Osteoblast (primary cell): ENCODE measurements at regions not wholly inside any gene's neighbourhood (a gene's known extent, or its start where the extent isn't known, plus 50 kb on each side); places are given as distances from the start of the nearest gene placed in this dataset.

ENCODE experiments used
- DNase-seq: peaks from one replicate; pipeline ENCODE4 v3.0.0; 2011; ENCODE audit warnings: low spot score, mixed read lengths; ENCODE audit not compliant: insufficient read length; ENCODE audit errors: missing footprints
- H2AFZ ChIP-seq: 2 replicates; pipeline ENCODE4 v1.6.0; 2011; ENCODE audit warnings: mild to moderate bottlenecking, low read length
- H3K27ac ChIP-seq: 2 replicates; pipeline ENCODE4 v1.5.1; 2011; ENCODE audit warnings: mild to moderate bottlenecking, low read depth, low read length, moderate library complexity
- H3K27me3 ChIP-seq: 2 replicates; pipeline ENCODE4 v1.6.0; 2012; ENCODE audit warnings: mild to moderate bottlenecking, control low read depth, inconsistent platforms, low read length, moderate library complexity; ENCODE audit not compliant: insufficient read depth
- H3K36me3 ChIP-seq: 2 replicates; pipeline ENCODE4 v1.5.1; 2011; ENCODE audit warnings: mild to moderate bottlenecking, low read length, control low read depth, moderate library complexity; ENCODE audit not compliant: insufficient read depth
- H3K4me1 ChIP-seq: 2 replicates; pipeline ENCODE4 v1.5.1; 2011; ENCODE audit warnings: mild to moderate bottlenecking, low read length, control low read depth, moderate library complexity; ENCODE audit not compliant: insufficient read depth
- H3K4me2 ChIP-seq: 2 replicates; pipeline ENCODE4 v1.6.0; 2011; ENCODE audit warnings: mild to moderate bottlenecking, low read length; ENCODE audit not compliant: insufficient read depth
- H3K4me3 ChIP-seq: fragments of 200-600 bp; sonication (generic); 3 replicates; pipeline ENCODE4 v1.5.1; 2012; ENCODE audit warnings: mild to moderate bottlenecking, low read length, inconsistent platforms; ENCODE audit not compliant: insufficient read depth
- H3K79me2 ChIP-seq: 2 replicates; pipeline ENCODE4 v1.6.0; 2012; ENCODE audit warnings: mild to moderate bottlenecking, low read length, control low read depth, inconsistent platforms; ENCODE audit not compliant: insufficient read depth
- H3K9me3 ChIP-seq: 2 replicates; pipeline ENCODE4 v1.5.1; 2011; ENCODE audit warnings: low read depth, low read length, control low read depth
- H4K20me1 ChIP-seq: 2 replicates; pipeline ENCODE4 v1.6.0; 2012; ENCODE audit warnings: mild to moderate bottlenecking, low read length, control low read depth; ENCODE audit not compliant: insufficient read depth
- TF ChIP-seq, protein P1 (sequence below): IDR thresholded peaks from 2 replicates; pipeline ENCODE4 v1.5.1; 2011; ENCODE audit warnings: mild to moderate bottlenecking, low read depth, low read length, moderate library complexity; ENCODE audit errors: extremely low read depth

DNA sequence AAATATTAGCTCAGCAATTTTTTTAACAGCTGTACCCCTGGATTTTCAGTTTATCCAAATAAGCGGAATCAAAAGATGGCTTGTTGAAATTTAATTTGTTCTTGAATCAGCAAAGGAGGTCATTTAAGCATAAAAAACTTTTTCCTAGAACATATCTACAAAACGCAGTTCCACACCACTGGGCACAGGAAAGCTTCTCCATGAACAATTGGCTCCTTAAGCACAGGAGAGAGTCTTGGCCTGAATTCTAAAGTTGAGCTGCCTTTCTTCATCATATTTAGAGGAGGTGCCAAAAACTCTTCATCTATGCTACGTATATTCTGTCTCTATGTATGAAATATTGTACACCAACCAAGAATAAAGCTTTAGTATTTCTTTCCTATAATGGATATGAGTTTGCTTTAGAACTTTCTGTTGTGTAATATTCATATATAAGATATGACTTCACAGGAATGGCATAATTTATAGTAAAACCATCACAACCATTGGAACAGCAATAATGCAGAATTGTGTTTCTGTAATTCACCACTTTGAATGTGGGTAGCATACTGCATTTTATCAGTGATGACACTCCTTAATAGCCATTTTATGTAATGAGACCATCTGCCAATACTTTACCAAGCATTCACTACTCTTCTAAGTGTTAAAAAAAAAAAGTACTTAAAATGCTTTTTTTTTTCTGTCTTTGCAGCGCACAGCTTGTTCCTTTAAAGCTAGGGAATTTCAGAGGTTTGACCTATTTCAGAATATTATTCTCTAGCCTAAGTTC lies 263.7 kb downstream of the SLITRK6 start:
- Histone ChIP-seq H3K36me3 (no peaks in the 10 kb centered on the region), H3K4me3 (no peak overlapping the region), H3K27ac (no peak overlapping the region), H3K79me2 (no peaks in the 10 kb centered on the region), H3K4me2 (no peak overlapping the region), H3K9me3 (peaks cover 2% of the 10 kb centered on the region), H4K20me1 (no peaks in the 10 kb centered on the region), H3K27me3 (no peaks in the 10 kb centered on the region), H2AFZ (no peak overlapping the region), H3K4me1 (no peaks in the 10 kb centered on the region)
- DNase-seq, result no peak
- TF ChIP-seq, protein P1, sequence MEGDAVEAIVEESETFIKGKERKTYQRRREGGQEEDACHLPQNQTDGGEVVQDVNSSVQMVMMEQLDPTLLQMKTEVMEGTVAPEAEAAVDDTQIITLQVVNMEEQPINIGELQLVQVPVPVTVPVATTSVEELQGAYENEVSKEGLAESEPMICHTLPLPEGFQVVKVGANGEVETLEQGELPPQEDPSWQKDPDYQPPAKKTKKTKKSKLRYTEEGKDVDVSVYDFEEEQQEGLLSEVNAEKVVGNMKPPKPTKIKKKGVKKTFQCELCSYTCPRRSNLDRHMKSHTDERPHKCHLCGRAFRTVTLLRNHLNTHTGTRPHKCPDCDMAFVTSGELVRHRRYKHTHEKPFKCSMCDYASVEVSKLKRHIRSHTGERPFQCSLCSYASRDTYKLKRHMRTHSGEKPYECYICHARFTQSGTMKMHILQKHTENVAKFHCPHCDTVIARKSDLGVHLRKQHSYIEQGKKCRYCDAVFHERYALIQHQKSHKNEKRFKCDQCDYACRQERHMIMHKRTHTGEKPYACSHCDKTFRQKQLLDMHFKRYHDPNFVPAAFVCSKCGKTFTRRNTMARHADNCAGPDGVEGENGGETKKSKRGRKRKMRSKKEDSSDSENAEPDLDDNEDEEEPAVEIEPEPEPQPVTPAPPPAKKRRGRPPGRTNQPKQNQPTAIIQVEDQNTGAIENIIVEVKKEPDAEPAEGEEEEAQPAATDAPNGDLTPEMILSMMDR, result no peak

DNA sequence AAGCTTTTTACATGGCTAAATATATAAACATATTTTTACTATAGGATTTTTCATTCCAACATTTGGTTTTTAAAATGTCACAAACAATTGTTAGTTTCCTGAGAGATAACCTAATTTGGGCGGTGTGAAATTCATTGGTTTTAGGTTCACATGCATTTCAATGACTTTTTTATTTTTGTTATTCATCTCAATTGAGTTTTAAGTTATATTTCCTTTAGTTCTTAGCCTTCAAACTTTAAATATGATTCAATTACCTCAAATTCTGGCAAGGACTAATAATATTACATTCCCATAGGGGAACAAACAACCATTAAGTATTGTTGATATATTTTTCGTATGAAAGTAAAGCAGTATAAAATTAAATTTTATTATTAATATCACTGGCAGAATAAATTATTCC lies 265.3 kb downstream of the SLITRK6 start:
- Histone ChIP-seq H3K4me2 (no peak overlapping the region), H3K27me3 (no peaks in the 10 kb centered on the region), H3K36me3 (no peaks in the 10 kb centered on the region), H3K27ac (no peak overlapping the region), H4K20me1 (no peaks in the 10 kb centered on the region), H3K4me3 (no peak overlapping the region), H3K4me1 (peaks cover 3% of the 10 kb centered on the region), H3K79me2 (no peaks in the 10 kb centered on the region), H3K9me3 (peaks cover 2% of the 10 kb centered on the region), H2AFZ (no peak overlapping the region)
- TF ChIP-seq, protein P1, result no peak
- no peak for DNase-seq

DNA sequence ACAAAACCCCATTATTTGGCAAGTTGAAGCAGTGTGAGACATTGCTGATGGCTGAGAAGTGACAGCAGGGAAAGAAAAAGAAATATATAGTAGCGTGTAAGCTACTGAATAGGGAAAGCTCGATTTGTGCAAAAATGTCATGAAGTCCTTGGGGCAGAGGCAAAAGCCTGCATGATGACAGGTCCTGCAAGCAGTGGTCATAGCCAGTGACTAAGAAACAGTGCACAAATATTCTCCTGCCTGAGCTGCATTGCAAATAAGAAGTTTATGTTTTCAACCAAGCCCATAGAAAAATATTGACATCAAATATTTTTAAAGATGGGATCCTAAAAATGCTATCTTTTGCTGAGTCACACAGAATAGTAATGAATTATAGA lies 270.0 kb downstream of the SLITRK6 start:
- Histone ChIP-seq H3K4me2 (no peak overlapping the region), H2AFZ (no peak overlapping the region), H3K4me3 (no peak overlapping the region), H3K79me2 (no peaks in the 10 kb centered on the region), H3K27ac (no peak overlapping the region), H3K36me3 (no peaks in the 10 kb centered on the region), H3K9me3 (no peaks in the 10 kb centered on the region), H4K20me1 (no peaks in the 10 kb centered on the region), H3K4me1 (peaks cover 3% of the 10 kb centered on the region), H3K27me3 (no peaks in the 10 kb centered on the region)
- TF ChIP-seq, protein P1, result no peak
- no peak for DNase-seq

DNA sequence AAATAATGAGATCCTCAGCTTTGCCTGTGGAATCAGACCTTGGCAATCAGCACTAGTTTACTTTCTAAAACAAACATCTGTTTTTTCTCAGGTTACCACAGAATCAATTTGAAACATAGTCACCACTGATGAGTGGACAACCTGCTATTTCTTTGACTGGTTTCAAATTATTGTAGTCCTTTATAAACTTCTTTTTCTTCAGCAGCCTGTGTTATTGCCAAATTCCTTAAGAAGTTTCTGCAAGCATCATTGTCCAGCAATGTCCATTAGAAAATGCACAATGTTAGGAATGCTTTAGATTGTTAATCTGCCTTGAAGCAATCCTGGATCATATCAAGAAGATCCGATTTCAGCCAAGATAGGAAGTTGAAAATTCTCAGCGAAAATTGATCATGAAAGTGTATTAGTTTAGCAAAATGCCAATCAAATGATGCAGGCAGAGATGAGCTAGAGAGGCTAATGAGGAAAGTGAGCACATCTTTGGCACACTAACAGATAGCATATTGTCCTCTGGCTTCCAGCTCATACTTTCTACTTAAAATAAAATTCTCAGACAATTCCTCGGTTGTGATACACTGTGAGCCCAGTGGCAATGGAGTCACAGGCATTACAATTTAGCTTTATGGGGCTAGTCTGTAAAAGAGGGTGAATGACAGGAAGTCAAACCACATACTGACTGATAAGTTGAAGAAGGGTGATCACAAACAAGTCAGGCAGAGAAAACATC lies 270.6 kb downstream of the SLITRK6 start:
- H3K79me2 ChIP-seq, result no peaks in the 10 kb centered on the region
- no peaks in the 10 kb centered on the region for H3K27me3 ChIP-seq
- H3K9me3 ChIP-seq, result no peaks in the 10 kb centered on the region
- H3K27ac ChIP-seq, result no peak overlapping the region
- H3K36me3 ChIP-seq, result no peaks in the 10 kb centered on the region
- TF ChIP-seq, protein P1, result no peak
- peaks cover 3% of the 10 kb centered on the region for H3K4me1 ChIP-seq
- DNase-seq, result peak; percentile 59
- H2AFZ ChIP-seq, result no peak overlapping the region
- H3K4me3 ChIP-seq, result no peak overlapping the region
- no peak overlapping the region for H3K4me2 ChIP-seq
- no peaks in the 10 kb centered on the region for H4K20me1 ChIP-seq
